DMS53 (cell line): ENCODE measurements at regions not wholly inside any gene's neighbourhood (a gene's known extent, or its start where the extent isn't known, plus 50 kb on each side); places are given as distances from the start of the nearest gene placed in this dataset.
A peak's percentile ranks its signal among the peaks of the same experiment; 100 is the strongest.

Experiments
- DNase-seq: peaks from one replicate; lab custom pipeline; 2025; lab: John Stamatoyannopoulos, UW

- DNase-seq = peak; percentile 98
These were observed 62.6 kb upstream of the KLF3 start for GRCh38 chr4:38601244-38601915.

GRCh38 chr4:38601916-38602291 is 62.1 kb upstream of the KLF3 start:
- DNase-seq = no peak

DNA sequence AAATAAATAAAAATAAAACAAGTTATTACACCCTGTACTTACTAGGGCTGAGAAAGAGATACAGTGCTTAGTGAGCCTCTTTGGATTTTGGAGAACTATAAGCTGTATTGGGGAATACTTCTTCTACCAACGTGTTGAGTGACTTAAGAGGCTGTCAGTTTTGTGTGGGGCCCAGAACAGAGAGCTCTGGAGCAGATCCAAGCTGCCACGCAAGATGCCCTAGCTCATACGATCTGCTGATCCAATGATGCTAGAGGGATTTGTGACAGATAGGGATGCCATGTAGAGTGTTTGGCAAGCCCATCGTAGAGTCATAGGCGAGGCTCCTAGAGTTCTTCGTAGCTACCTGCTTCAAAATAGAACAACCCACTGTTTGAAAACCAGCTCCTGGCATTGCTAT is 60.3 kb upstream of the KLF3 start:
- DNase-seq = no peak

GRCh38 chr4:38605181-38605752 is 58.7 kb upstream of the KLF3 start:
- DNase-seq = peak; percentile 42

GRCh38 chr4:38605753-38606586 is 58.0 kb upstream of the KLF3 start:
- peak; percentile 95 for DNase-seq

DNA sequence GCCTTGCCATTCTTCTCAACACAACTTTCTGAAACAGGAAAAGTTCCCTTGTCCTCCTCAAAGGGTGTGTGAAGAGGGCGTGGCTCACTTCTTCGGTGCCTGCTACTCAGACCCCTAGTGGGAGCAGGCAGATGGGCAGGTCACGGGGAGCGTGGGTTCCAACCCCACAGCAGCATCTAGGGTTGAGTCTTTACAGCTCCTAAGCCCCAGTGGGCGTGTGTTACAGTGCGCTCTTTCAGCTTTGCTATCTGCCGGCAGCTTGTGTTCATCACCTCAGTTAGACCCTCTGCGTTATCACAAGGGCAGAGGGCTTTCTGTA is 57.5 kb upstream of the KLF3 start:
- peak; percentile 48 for DNase-seq

DNA sequence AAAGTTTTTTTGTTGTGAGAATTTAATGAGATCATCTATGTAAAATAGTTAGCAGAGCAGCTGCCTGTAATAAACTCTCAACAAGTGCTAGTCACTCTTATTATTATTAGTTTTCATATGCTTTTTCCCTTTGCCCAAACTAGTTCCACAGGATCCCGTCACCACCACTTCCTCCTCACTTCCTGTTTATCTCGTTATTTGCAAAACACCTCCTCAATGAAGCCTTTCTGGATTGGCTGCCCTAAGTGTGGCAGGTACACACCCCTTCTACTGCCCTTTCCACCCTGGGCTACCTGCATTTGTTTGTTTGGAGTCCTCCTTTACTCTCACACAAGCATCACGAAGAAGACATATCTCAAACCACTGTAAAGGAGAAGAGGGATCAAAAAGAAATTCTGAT is 54.4 kb upstream of the KLF3 start:
- DNase-seq = peak; percentile 30

DNA sequence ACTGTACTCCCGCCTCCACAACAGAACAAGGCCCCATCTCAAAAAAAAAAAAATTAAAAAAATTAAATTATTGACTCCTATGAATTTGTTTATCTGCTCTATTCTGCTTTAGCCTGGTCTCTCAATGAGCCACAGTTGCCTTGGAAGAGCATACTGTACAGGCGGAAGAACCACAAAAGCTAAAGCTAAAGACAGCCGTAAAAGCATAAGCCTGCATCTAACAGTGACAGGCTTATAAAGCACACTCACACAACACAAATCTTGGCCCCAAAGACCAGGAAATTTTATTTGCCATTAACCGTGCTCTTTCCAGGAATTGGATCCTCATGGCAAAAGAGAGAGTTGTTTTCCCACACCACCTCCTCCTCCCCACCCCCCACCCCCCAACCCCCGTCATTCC is 53.5 kb upstream of the KLF3 start:
- peak; percentile 21 for DNase-seq

DNA sequence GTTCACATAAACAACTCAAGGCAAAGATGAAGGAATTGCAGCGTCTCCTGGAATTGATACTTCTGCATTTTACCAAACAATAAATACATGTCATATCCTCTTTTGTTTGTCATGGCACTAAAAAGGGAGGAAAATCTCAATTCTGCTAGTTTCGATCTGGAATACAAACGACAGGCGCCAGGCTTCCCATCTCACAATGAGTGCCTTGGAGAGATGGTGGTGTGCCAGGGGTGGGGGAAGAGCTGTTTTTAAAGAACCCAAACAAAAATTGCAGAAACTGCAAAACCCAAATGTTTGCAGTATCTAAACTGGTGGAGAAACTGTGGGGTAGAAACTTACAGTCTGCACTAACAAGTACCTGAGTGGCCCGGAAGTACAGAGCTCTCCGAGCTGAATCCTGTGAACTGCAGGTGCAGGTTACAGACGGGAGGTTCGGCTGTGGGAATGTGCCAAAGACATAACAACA is 53.0 kb upstream of the KLF3 start:
- DNase-seq = peak; percentile 79

- no peak for DNase-seq
These were observed 52.3 kb upstream of the KLF3 start for GRCh38 chr4:38611676-38612075.

- peak; percentile 44 for DNase-seq
These were observed 51.2 kb upstream of the KLF3 start for GRCh38 chr4:38612646-38613414.
